Loucy (cell line): ENCODE measurements at regions not wholly inside any gene's neighbourhood (a gene's known extent, or its start where the extent isn't known, plus 50 kb on each side); places are given as distances from the start of the nearest gene placed in this dataset.

Experiments used
- EZH2phosphoT487 ChIP-seq: fragments of 200-600 bp; IDR thresholded peaks from 2 replicates; pipeline ENCODE4 v1.6.1; 2018; ENCODE audit warnings: antibody characterized with exemption, mild to moderate bottlenecking, moderate library complexity, borderline replicate concordance
- TF ChIP-seq, protein P1 (sequence below): fragments of 200-600 bp; sonication (generic); conservative IDR thresholded peaks from 2 replicates; pipeline ENCODE4 v1.5.1; 2014; ENCODE audit warnings: mild to moderate bottlenecking, antibody characterized with exemption, low read length

- TF ChIP-seq, protein P1, sequence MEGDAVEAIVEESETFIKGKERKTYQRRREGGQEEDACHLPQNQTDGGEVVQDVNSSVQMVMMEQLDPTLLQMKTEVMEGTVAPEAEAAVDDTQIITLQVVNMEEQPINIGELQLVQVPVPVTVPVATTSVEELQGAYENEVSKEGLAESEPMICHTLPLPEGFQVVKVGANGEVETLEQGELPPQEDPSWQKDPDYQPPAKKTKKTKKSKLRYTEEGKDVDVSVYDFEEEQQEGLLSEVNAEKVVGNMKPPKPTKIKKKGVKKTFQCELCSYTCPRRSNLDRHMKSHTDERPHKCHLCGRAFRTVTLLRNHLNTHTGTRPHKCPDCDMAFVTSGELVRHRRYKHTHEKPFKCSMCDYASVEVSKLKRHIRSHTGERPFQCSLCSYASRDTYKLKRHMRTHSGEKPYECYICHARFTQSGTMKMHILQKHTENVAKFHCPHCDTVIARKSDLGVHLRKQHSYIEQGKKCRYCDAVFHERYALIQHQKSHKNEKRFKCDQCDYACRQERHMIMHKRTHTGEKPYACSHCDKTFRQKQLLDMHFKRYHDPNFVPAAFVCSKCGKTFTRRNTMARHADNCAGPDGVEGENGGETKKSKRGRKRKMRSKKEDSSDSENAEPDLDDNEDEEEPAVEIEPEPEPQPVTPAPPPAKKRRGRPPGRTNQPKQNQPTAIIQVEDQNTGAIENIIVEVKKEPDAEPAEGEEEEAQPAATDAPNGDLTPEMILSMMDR: no peak
- TF ChIP-seq EZH2phosphoT487: no peak
These were observed 745.1 kb upstream of the TENM3 start for GRCh38 chr4:181498148-181498547.
